PC-9 (cell line): ENCODE measurements at regions not wholly inside any gene's neighbourhood (a gene's known extent, or its start where the extent isn't known, plus 50 kb on each side); places are given as distances from the start of the nearest gene placed in this dataset.

ENCODE experiments used
- EZH2 ChIP-seq: fragments of 200-600 bp; sonication (generic); IDR thresholded peaks from 2 replicates; pipeline ENCODE4 v1.8.0; 2017; ENCODE audit warnings: antibody characterized with exemption, low read depth
- TF ChIP-seq, protein P1 (sequence below): fragments of 200-600 bp; sonication (generic); conservative IDR thresholded peaks from 2 replicates; pipeline ENCODE4 v1.6.1; 2017; ENCODE audit warnings: mixed run types, antibody characterized with exemption, mild to moderate bottlenecking, moderate library complexity

DNA sequence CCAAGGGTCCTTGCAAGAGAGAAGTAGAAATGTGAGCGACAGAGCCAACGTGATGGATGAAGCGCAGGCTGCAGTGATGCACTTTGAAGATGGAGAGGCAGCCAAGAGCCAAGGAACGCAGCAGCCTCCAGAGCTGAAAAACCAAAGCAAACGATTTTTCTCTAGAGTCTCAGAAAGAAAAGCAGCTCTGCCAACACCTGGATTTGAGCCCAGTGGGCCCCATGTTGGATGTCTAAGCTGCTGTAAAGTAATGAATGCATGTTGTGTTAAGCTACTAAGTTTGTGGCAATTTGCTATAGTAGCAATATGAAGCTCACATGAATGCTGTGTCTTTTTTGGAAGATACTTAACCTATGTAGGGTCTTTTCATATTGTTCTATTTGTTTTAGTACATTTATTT lies 894.3 kb downstream of the EFNB2 start:
- TF ChIP-seq EZH2 = no peak
- TF ChIP-seq, protein P1, sequence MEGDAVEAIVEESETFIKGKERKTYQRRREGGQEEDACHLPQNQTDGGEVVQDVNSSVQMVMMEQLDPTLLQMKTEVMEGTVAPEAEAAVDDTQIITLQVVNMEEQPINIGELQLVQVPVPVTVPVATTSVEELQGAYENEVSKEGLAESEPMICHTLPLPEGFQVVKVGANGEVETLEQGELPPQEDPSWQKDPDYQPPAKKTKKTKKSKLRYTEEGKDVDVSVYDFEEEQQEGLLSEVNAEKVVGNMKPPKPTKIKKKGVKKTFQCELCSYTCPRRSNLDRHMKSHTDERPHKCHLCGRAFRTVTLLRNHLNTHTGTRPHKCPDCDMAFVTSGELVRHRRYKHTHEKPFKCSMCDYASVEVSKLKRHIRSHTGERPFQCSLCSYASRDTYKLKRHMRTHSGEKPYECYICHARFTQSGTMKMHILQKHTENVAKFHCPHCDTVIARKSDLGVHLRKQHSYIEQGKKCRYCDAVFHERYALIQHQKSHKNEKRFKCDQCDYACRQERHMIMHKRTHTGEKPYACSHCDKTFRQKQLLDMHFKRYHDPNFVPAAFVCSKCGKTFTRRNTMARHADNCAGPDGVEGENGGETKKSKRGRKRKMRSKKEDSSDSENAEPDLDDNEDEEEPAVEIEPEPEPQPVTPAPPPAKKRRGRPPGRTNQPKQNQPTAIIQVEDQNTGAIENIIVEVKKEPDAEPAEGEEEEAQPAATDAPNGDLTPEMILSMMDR = no peak
